ENCODE measurements at regions not wholly inside any gene's neighbourhood (a gene's known extent, or its start where the extent isn't known, plus 50 kb on each side); places are given as distances from the start of the nearest gene placed in this dataset.

DNA sequence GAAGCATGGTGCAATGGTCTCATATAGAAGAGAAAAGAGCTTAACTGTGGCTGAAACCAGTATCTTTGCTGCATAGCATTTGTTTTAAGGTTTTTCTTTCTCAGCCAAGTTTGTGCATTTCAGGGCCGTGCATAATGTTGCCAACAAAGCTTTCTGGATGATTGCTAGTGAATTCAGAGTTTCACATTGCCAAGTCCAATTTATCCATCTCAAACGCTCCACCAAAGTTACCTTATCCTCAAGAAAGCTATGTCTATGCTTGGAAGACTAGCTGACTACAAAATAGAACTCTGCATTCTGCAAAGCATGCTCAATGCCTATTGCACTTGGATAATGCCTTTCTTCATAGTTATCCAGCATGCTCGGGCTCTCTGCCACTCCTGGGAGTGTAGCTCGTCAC lies 535.8 kb upstream of the SGCG start:
- Mint-ChIP-seq H3K9me3 (no peaks in the 10 kb centered on the region), H3K4me1 (peaks cover 29% of the 10 kb centered on the region), H3K4me3 (no peak overlapping the region), H3K27me3 (ENCODE audit: low read depth, poor library complexity) (peaks cover 8% of the 10 kb centered on the region), H3K36me3 (ENCODE audit: low read depth) (no peaks in the 10 kb centered on the region), H3K27ac (no peak overlapping the region)
- no peak for DNase-seq
- TF ChIP-seq, protein P1, sequence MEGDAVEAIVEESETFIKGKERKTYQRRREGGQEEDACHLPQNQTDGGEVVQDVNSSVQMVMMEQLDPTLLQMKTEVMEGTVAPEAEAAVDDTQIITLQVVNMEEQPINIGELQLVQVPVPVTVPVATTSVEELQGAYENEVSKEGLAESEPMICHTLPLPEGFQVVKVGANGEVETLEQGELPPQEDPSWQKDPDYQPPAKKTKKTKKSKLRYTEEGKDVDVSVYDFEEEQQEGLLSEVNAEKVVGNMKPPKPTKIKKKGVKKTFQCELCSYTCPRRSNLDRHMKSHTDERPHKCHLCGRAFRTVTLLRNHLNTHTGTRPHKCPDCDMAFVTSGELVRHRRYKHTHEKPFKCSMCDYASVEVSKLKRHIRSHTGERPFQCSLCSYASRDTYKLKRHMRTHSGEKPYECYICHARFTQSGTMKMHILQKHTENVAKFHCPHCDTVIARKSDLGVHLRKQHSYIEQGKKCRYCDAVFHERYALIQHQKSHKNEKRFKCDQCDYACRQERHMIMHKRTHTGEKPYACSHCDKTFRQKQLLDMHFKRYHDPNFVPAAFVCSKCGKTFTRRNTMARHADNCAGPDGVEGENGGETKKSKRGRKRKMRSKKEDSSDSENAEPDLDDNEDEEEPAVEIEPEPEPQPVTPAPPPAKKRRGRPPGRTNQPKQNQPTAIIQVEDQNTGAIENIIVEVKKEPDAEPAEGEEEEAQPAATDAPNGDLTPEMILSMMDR (IDR thresholded peaks at IDR 0.05) = no peak

DNA sequence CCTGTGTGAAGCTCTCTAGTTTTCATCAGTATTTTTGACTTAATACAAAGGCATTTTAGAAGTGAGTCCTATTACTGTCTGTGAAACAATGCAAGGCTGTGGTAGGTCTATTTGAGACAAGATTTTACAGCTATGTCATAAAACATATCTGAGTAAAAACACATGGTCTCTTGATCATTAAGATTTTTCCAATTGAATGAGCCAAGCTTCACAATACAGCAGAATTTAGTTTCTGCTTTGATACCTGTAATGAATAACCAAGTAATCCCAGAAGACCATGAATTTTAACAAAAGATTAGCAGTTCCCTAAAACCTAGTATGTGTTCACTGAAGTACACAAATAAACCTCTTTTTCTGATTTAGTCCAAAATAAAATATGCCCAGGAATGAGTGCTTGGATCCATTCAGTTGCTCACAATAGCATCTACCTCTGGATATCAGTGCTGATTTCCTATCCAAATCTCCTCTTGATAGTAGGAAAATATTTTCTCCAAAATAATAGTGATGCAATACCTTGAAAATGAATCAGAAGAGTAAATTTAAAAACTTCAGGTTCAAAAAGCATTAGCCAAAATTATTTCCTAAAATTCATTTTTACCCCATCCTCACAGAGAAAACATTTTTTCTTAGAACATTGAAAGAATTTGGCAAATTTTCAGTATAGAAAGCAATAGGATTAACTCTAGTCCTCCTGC lies 533.5 kb upstream of the SGCG start:
- H3K36me3 Mint-ChIP-seq (ENCODE audit: low read depth) = no peaks in the 10 kb centered on the region
- H3K27me3 Mint-ChIP-seq (ENCODE audit: low read depth, poor library complexity) = peaks cover 4% of the 10 kb centered on the region
- no peaks in the 10 kb centered on the region for H3K9me3 Mint-ChIP-seq
- H3K4me1 Mint-ChIP-seq = peaks cover 42% of the 10 kb centered on the region
- H3K27ac Mint-ChIP-seq = peak overlapping the region; percentile 86
- peak overlapping the region; percentile 8 for H3K4me3 Mint-ChIP-seq
- no peak for DNase-seq
- TF ChIP-seq, protein P1 (IDR thresholded peaks at IDR 0.05) = no peak

DNA sequence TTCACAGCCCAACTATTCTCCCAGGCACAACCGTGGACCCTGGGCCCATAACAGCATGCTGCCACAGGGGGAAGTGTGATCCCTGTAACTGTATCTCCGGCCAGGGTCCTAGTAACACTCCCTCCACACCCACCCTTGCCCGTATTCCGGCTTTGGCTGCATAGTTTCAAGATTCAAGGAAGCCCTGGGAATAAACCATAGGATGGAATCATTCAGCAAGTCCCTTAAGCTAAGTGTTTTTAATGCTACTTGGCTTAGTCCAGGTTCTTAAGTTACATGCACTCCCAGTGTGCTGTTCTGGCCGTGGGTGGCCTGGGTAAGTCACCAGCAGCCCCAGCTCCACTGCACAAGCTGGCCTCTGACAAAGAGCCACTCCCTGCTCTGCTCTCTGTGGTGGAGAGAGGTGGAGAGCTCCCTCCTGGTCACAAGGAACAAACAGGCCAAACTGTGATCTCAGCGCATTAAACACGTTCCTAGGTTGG lies 532.4 kb upstream of the SGCG start:
- TF ChIP-seq, protein P1 (IDR thresholded peaks at IDR 0.05) = no peak
- DNase-seq = peak; percentile 40
- H3K4me1 Mint-ChIP-seq = peaks cover 51% of the 10 kb centered on the region
- H3K27ac Mint-ChIP-seq = peak overlapping the region; percentile 86
- H3K36me3 Mint-ChIP-seq (ENCODE audit: low read depth) = no peaks in the 10 kb centered on the region
- H3K9me3 Mint-ChIP-seq = no peaks in the 10 kb centered on the region
- no peaks in the 10 kb centered on the region for H3K27me3 Mint-ChIP-seq (ENCODE audit: low read depth, poor library complexity)
- H3K4me3 Mint-ChIP-seq = peak overlapping the region; percentile 45

DNA sequence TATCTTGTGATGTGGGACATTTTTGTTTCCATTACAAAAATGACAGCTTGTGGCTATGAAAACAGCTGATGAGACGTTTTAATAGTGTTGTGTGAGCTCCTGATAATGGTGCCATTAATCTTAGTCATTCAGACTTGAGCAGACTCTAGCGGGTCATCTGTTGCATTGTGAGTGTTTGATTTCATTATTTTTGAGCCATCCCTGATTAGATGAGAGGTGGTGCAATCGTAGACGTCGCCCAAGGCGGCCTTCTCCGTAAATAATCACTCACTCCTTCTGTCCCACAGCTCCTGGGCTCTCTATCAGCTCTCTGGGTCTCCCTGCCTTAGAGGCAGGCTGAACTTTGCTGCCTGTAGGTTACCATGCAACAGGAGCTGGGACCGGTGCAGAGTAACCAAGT lies 528.0 kb upstream of the SGCG start:
- H3K4me1 Mint-ChIP-seq = peaks cover 45% of the 10 kb centered on the region
- no peaks in the 10 kb centered on the region for H3K36me3 Mint-ChIP-seq (ENCODE audit: low read depth)
- H3K27ac Mint-ChIP-seq = no peak overlapping the region
- no peak for DNase-seq
- no peaks in the 10 kb centered on the region for H3K27me3 Mint-ChIP-seq (ENCODE audit: low read depth, poor library complexity)
- H3K9me3 Mint-ChIP-seq = no peaks in the 10 kb centered on the region
- H3K4me3 Mint-ChIP-seq = no peak overlapping the region
- TF ChIP-seq, protein P1 (IDR thresholded peaks at IDR 0.05) = no peak

DNA sequence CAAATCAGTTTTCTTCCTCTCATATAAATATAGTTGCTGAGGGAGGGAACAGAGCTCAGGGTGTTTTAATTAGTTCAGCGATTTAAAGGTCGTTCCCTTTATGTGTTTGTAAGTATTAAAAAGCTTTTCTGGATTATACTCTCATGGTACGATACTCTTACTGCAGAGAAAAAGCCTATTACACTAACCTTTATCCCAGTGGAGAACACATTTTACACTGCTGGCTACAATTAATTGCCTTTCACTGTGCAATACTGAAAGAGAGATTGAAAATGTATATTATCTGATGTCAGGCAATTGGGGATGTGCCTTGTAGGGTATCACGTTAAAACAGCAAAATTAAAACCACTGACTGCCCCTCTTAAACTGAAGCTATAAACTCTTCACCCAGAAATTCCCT lies 526.9 kb upstream of the SGCG start:
- no peaks in the 10 kb centered on the region for H3K27me3 Mint-ChIP-seq (ENCODE audit: low read depth, poor library complexity)
- H3K27ac Mint-ChIP-seq = no peak overlapping the region
- peaks cover 5% of the 10 kb centered on the region for H3K9me3 Mint-ChIP-seq
- peaks cover 34% of the 10 kb centered on the region for H3K4me1 Mint-ChIP-seq
- H3K36me3 Mint-ChIP-seq (ENCODE audit: low read depth) = no peaks in the 10 kb centered on the region
- H3K4me3 Mint-ChIP-seq = no peak overlapping the region
- DNase-seq = no peak
- TF ChIP-seq, protein P1 (IDR thresholded peaks at IDR 0.05) = no peak
